ENCODE measurements at regions not wholly inside any gene's neighbourhood (a gene's known extent, or its start where the extent isn't known, plus 50 kb on each side); places are given as distances from the start of the nearest gene placed in this dataset.

GRCh38 chr11:112856133-112856532 lies 105.1 kb upstream of the NCAM1 start:
- Histone ChIP-seq H3K9ac (replicated peaks in 1 of 4; ENCODE audit: extremely low read depth in 1 of 4, low read depth in 3 of 4, low read length in 3 of 4) (no peak overlapping the region; a peak in 1 of 7 replicates), H2BK120ac (replicated peaks; ENCODE audit: low read depth, low read length) (no peak overlapping the region), H3K9me3 (ENCODE audit: insufficient read depth in 2 of 2, low read depth in 1 of 2, low read length in 1 of 2) (peaks cover 3 to 6% of the 10 kb centered on the region in 2 experiments; a peak in 3 of 4 replicates), H3K23me2 (ENCODE audit: low read depth, low read length) (no peaks in the 10 kb centered on the region), H3K27ac (ENCODE audit: low read depth, low read length) (no peak overlapping the region), H3K79me1 (ENCODE audit: low read depth, low read length) (no peaks in the 10 kb centered on the region), H3K4me1 (replicated peaks in 1 of 4; ENCODE audit: control insufficient read depth in 3 of 4, insufficient read depth in 4 of 4, low read length in 3 of 4) (no peaks in the 10 kb centered on the region), H4K20me1 (replicated peaks in 1 of 2; ENCODE audit: control insufficient read depth in 1 of 2, insufficient read depth in 2 of 2, low read length in 2 of 2) (no peaks in the 10 kb centered on the region), H2AFZ (ENCODE audit: low read length) (no peak overlapping the region), H2BK15ac (ENCODE audit: low read length) (0 out of 2 replicates have a peak overlapping the region, but pooled peaks have one; percentile 40), H2BK20ac (ENCODE audit: low read length) (no peak overlapping the region), H2BK12ac (ENCODE audit: low read depth, low read length) (no peak overlapping the region), H3K4me3 (ENCODE audit: extremely low read depth in 1 of 4, insufficient read depth in 2 of 4, low read depth in 3 of 4, low read length in 4 of 4) (no peak overlapping the region), H2AK5ac (ENCODE audit: low read depth, low read length) (no peak overlapping the region), H3K4me2 (ENCODE audit: insufficient read depth in 1 of 2, low read depth in 2 of 2, low read length in 2 of 2) (no peak overlapping the region), H3K14ac (ENCODE audit: insufficient read length) (no peak overlapping the region), H3K56ac (replicated peaks; ENCODE audit: insufficient read length, low read depth, low read length) (no peak overlapping the region), H2BK5ac (ENCODE audit: low read depth, low read length) (no peak overlapping the region), H3K79me2 (ENCODE audit: control insufficient read depth in 1 of 2, insufficient read depth in 2 of 2, low read length in 2 of 2) (no peaks in the 10 kb centered on the region), H3K4ac (replicated peaks; ENCODE audit: insufficient read length, low read depth, low read length) (no peak overlapping the region), H4K91ac (replicated peaks; ENCODE audit: insufficient read length, low read length) (no peak overlapping the region), H3K18ac (ENCODE audit: extremely low read depth, low read length) (no peak overlapping the region), H3K36me3 (ENCODE audit: control insufficient read depth in 2 of 4, insufficient read depth in 4 of 4, low read length in 3 of 4) (no peaks in the 10 kb centered on the region), H4K5ac (ENCODE audit: insufficient read length, low read depth, low read length) (no peak overlapping the region), H3K27me3 (replicated peaks in 1 of 4; ENCODE audit: control insufficient read depth in 3 of 4, extremely low read depth in 1 of 4, insufficient read depth in 3 of 4, low read length in 3 of 4) (no peaks in the 10 kb centered on the region), H3K23ac (ENCODE audit: insufficient read length) (no peak overlapping the region), H4K8ac (ENCODE audit: extremely low read depth, insufficient read depth, low read length) (no peak overlapping the region)
- FAIRE-seq (no peak), DNase-seq (ENCODE audit: low read depth in 1 of 2, low spot score in 2 of 2) (no peak)
- ChIA-PET CTCF (ENCODE audit: partially characterized antibody) (no interaction called here), POLR2A (ENCODE audit: partially characterized antibody) (no interaction called here)
- TF ChIP-seq SIX5 (IDR thresholded peaks at IDR 0.05; ENCODE audit: low read depth, low read length): no peak
- no peak for TF ChIP-seq MAFK (IDR thresholded peaks at IDR 0.05; ENCODE audit: low read depth, low read length)
- TF ChIP-seq SIRT6 (IDR thresholded peaks at IDR 0.05; ENCODE audit: low read length): no peak
- TF ChIP-seq POU5F1 (IDR thresholded peaks at IDR 0.05; ENCODE audit: low read depth, low read length): no peak
- TF ChIP-seq TCF12 (IDR thresholded peaks at IDR 0.05; ENCODE audit: low read depth, low read length): no peak
- no peak for TF ChIP-seq NANOG (IDR thresholded peaks at IDR 0.05; ENCODE audit: insufficient read depth, low read depth, low read length, poor library complexity, severe bottlenecking)
- TF ChIP-seq CREB1 (IDR thresholded peaks at IDR 0.05): no peak
- TF ChIP-seq EGR1 (IDR thresholded peaks at IDR 0.05; ENCODE audit: borderline replicate concordance, low read depth, low read length): no peak
- no peak for TF ChIP-seq CTBP2 (IDR thresholded peaks at IDR 0.05; ENCODE audit: borderline replicate concordance, insufficient read depth, insufficient read length, low read length)
- WGBS, 2 experiments (ENCODE audit: extremely low coverage in 1 of 2, insufficient coverage in 1 of 2, insufficient read length in 1 of 2, insufficient replicate concordance in 2 of 2, low coverage in 1 of 2, low lambda C conversion rate in 2 of 2, missing lambda C conversion rate in 1 of 2): 86% methylated on average over 4 of the region's 4 CpGs; no CpG with 5 or more reads in 1 of the 2 experiments

Measured in H1 (cell line).